ENCODE measurements at regions not wholly inside any gene's neighbourhood (a gene's known extent, or its start where the extent isn't known, plus 50 kb on each side); places are given as distances from the start of the nearest gene placed in this dataset.

- TF ChIP-seq CTCF (conservative IDR thresholded peaks at IDR 0.05; ENCODE audit: low read depth, low read length) (no peak), EZH2 (IDR thresholded peaks at IDR 0.05; ENCODE audit: borderline replicate concordance, low read depth, low read length, poor library complexity, severe bottlenecking) (no peak)
Observed at GRCh38 chr2:187656123-187656522, 101.9 kb upstream of the TFPI start.

Data from A673 (cell line).